Glutamatergic neuron (in vitro differentiated cells): ENCODE measurements at regions not wholly inside any gene's neighbourhood (a gene's known extent, or its start where the extent isn't known, plus 50 kb on each side); places are given as distances from the start of the nearest gene placed in this dataset.

Experiments used
- DNase-seq: peaks from one replicate; pipeline ENCODE4 v3.0.0; 2022
- H3K27ac Mint-ChIP-seq: one replicate; pipeline ENCODE4 v1.8.0; 2020; ENCODE audit warnings: mild to moderate bottlenecking, mixed read lengths, inconsistent platforms; ENCODE audit not compliant: unreplicated experiment
- H3K27me3 Mint-ChIP-seq: one replicate; pipeline ENCODE4 v1.8.0; 2020; ENCODE audit warnings: mild to moderate bottlenecking, moderate library complexity, mixed read lengths, inconsistent platforms; ENCODE audit not compliant: unreplicated experiment
- H3K36me3 Mint-ChIP-seq: one replicate; pipeline ENCODE4 v1.8.0; 2020; ENCODE audit warnings: mild to moderate bottlenecking, mixed read lengths, inconsistent platforms; ENCODE audit not compliant: unreplicated experiment
- H3K4me1 Mint-ChIP-seq: one replicate; pipeline ENCODE4 v1.8.0; 2020; ENCODE audit warnings: mild to moderate bottlenecking, low read depth, mixed read lengths, inconsistent platforms; ENCODE audit not compliant: unreplicated experiment
- H3K4me3 Mint-ChIP-seq: one replicate; pipeline ENCODE4 v1.8.0; 2020; ENCODE audit warnings: mild to moderate bottlenecking, mixed read lengths, inconsistent platforms; ENCODE audit not compliant: unreplicated experiment
- H3K9me3 Mint-ChIP-seq: one replicate; pipeline ENCODE4 v1.8.0; 2020; ENCODE audit warnings: mild to moderate bottlenecking, moderate library complexity, mixed read lengths, inconsistent platforms; ENCODE audit not compliant: unreplicated experiment
- CTCF ChIP-seq: fragments of 200-600 bp; sonication (generic); IDR thresholded peaks from one replicate; pipeline ENCODE4 v1.5.0; 2021; ENCODE audit not compliant: partially characterized antibody, unreplicated experiment

GRCh38 chr5:115072266-115073064, 97.2 kb downstream of the TRIM36 start:
- Mint-ChIP-seq H3K4me1 (peaks cover 2% of the 10 kb centered on the region), H3K36me3 (no peaks in the 10 kb centered on the region), H3K9me3 (no peaks in the 10 kb centered on the region), H3K27me3 (peaks cover 3% of the 10 kb centered on the region), H3K27ac (no peak overlapping the region), H3K4me3 (no peak overlapping the region)
- no peak for DNase-seq
- TF ChIP-seq CTCF = no peak

- peaks cover 2% of the 10 kb centered on the region for H3K27me3 Mint-ChIP-seq
- no peak overlapping the region for H3K4me3 Mint-ChIP-seq
- TF ChIP-seq CTCF = no peak
- H3K9me3 Mint-ChIP-seq = no peaks in the 10 kb centered on the region
- no peak for DNase-seq
- H3K4me1 Mint-ChIP-seq = peaks cover 2% of the 10 kb centered on the region
- H3K27ac Mint-ChIP-seq = no peak overlapping the region
- no peaks in the 10 kb centered on the region for H3K36me3 Mint-ChIP-seq
Measured at GRCh38 chr5:115070737-115071136, 99.0 kb downstream of the TRIM36 start.

DNA sequence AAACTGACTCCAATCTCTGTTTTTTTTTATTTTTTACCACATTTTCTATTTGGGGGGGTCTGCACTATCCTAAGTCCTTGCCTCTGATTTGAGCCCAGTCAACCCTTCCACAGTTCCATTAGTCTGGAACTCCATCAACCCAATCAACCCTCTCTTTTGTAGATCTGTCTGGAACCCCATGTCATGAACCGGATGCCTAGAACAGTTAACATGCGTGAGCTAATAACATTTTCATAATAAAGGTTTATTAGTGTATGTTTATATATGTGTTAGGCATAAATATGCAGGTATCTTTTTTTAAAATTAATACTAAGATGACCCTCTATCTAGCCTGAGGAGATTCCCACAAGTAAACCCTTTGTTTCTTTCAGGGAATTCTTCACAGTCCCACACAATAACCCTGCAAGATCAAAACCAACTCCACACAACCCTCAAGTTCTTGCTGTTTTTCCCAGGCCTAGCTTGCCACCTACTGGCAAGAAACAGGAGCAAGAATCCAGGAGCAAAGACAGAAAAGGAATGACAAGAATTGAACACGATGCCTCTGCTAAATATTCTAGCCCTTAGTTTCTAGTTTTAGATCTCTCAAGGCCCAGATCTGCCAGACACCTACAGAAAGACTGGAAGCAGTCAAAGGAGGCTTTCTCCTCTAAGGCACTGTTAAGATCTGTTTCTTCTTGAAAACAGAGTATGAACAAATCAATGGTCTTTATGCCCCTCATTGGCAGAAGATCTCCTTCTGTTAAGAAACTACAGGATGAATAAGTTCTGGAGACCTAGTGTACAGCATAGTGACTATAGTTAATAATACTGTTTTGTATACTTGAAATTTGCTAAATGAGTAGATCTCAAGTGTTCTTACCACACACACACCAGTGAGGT, 100.4 kb downstream of the TRIM36 start:
- Mint-ChIP-seq H3K4me1 (peaks cover 2% of the 10 kb centered on the region), H3K36me3 (no peaks in the 10 kb centered on the region), H3K4me3 (no peak overlapping the region), H3K9me3 (no peaks in the 10 kb centered on the region), H3K27ac (no peak overlapping the region), H3K27me3 (peaks cover 2% of the 10 kb centered on the region)
- TF ChIP-seq CTCF = peak; percentile 74
- peak; percentile 40 for DNase-seq

DNA sequence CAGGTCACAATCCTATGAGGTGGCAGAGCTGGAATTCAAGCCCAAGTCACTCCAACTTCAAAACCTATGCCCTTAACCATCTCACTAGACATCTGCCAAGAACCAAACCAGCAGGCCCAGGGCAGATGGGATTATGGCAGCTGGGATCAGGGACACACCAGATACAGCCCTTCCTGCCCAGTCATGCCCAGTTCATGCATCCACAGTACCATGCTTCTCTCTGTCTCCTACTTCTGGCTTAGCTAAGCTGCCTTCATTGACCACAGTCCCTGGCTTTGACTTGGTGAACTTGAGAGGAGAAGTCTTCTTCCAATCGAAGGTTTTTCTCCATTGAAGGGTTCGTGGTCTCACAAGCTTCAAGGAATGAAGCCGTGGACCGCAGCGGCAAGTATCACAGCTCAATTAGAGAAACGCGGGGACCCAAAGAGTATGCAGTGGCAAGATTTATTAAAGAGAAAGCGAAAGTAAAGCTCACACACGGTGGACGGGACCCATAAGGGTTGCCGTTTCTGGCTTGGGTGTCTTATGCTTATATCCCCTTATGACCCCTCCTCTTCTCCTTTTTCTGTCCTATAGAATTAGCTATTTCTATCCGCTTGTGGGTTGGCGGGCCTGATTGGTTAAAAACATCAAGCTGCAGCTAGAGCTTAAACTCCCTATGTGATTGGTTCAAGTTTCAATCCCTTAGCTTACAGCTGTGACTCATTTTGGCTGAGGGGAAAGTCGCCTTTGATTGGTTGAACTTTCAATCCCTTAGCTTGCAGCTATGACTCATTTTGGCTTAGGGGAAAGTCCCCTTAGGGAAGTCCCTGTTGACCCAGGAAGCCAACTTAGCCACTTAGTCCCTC, 101.2 kb downstream of the TRIM36 start:
- Mint-ChIP-seq H3K4me1 (peaks cover 2% of the 10 kb centered on the region), H3K27me3 (peaks cover 2% of the 10 kb centered on the region), H3K9me3 (no peaks in the 10 kb centered on the region), H3K4me3 (no peak overlapping the region), H3K36me3 (no peaks in the 10 kb centered on the region), H3K27ac (no peak overlapping the region)
- no peak for DNase-seq
- no peak for TF ChIP-seq CTCF
